Thymus (tissue), 11 donors: ENCODE measurements at regions not wholly inside any gene's neighbourhood (a gene's known extent, or its start where the extent isn't known, plus 50 kb on each side); places are given as distances from the start of the nearest gene placed in this dataset.

Experiments used
- DNase-seq, 9 donors: peaks; one replicate each; pipeline ENCODE4 v3.0.0-alpha.2; 2013; ENCODE audit warnings: low spot score in 9 of 9, low read depth in 6 of 9, missing footprints in 1 of 9
- H3K27ac ChIP-seq, 2 donors: one replicate each; pipeline ENCODE4 v1.5.1; 2013; ENCODE audit warnings: control low read depth in 1 of 2, low read depth in 1 of 2, low read length in 1 of 2, mild to moderate bottlenecking in 1 of 2, moderate library complexity in 1 of 2
- H3K27me3 ChIP-seq, 2 donors: one replicate each; pipeline ENCODE4 v1.5.1; 2013; ENCODE audit warnings: low read length in 1 of 2; ENCODE audit not compliant: control insufficient read depth in 2 of 2, insufficient read depth in 1 of 2
- H3K36me3 ChIP-seq, 2 donors: one replicate each; pipeline ENCODE4 v1.5.1; 2013; ENCODE audit warnings: low read length in 1 of 2, mild to moderate bottlenecking in 1 of 2, moderate library complexity in 1 of 2; ENCODE audit not compliant: control insufficient read depth in 2 of 2, insufficient read depth in 2 of 2
- H3K4me1 ChIP-seq, 2 donors: one replicate each; pipeline ENCODE4 v1.5.1; 2013; ENCODE audit warnings: low read length in 2 of 2; ENCODE audit not compliant: control insufficient read depth in 2 of 2, insufficient read depth in 2 of 2
- H3K4me3 ChIP-seq, 2 donors: one replicate each; pipeline ENCODE4 v1.5.1; 2013; ENCODE audit warnings: low read length in 2 of 2, control low read depth in 1 of 2, mild to moderate bottlenecking in 1 of 2
- H3K9me3 ChIP-seq, 2 donors: one replicate each; pipeline ENCODE4 v1.5.1; 2013; ENCODE audit warnings: low read length in 1 of 2, mild to moderate bottlenecking in 1 of 2; ENCODE audit not compliant: control insufficient read depth in 2 of 2, insufficient read depth in 1 of 2
- WGBS: extraction: QIAGEN DNeasy Blood & Tissue Kit; methylation state at CpG from one replicate; pipeline ENCODE4 v1.1.7; 2013; 5-methylcytosine and 5-hydroxymethylcytosine counted together
- donor health status: healthy.

GRCh38 chr12:34600592-34601462 is 578.5 kb downstream of the ALG10 start:
- WGBS: 73% methylated on average over 35 of the region's 35 CpGs
- no peak for DNase-seq
- H3K4me3 ChIP-seq: no peak overlapping the region
- no peaks in the 10 kb centered on the region for H3K27me3 ChIP-seq
- no peaks in the 10 kb centered on the region for H3K4me1 ChIP-seq
- H3K36me3 ChIP-seq: no peaks in the 10 kb centered on the region
- no peak overlapping the region for H3K27ac ChIP-seq
- H3K9me3 ChIP-seq: peaks cover 20 to 99% of the 10 kb centered on the region in 2 donors

- H3K4me3 ChIP-seq: no peak overlapping the region
- H3K27me3 ChIP-seq: no peaks in the 10 kb centered on the region
- no peak for DNase-seq
- WGBS: 68% methylated on average over 11 of the region's 11 CpGs
- no peaks in the 10 kb centered on the region for H3K4me1 ChIP-seq
- H3K27ac ChIP-seq: no peak overlapping the region
- H3K36me3 ChIP-seq: no peaks in the 10 kb centered on the region
- H3K9me3 ChIP-seq: peaks cover 13 to 99% of the 10 kb centered on the region in 2 donors
These were observed 579.4 kb downstream of the ALG10 start for GRCh38 chr12:34601689-34602088.

- H3K27ac ChIP-seq: no peak overlapping the region
- peaks cover 13 to 99% of the 10 kb centered on the region in 2 donors for H3K9me3 ChIP-seq
- H3K4me3 ChIP-seq: no peak overlapping the region
- H3K36me3 ChIP-seq: no peaks in the 10 kb centered on the region
- 79% methylated on average over 22 of the region's 22 CpGs for WGBS
- no peaks in the 10 kb centered on the region for H3K4me1 ChIP-seq
- DNase-seq: no peak
- no peaks in the 10 kb centered on the region for H3K27me3 ChIP-seq
These were observed 580.1 kb downstream of the ALG10 start for GRCh38 chr12:34602213-34602940.

GRCh38 chr12:34603382-34604035 is 581.2 kb downstream of the ALG10 start:
- H3K27ac ChIP-seq: no peak overlapping the region
- no peaks in the 10 kb centered on the region for H3K27me3 ChIP-seq
- no peak overlapping the region for H3K4me3 ChIP-seq
- H3K4me1 ChIP-seq: no peaks in the 10 kb centered on the region
- DNase-seq: no peak
- peaks cover 12 to 94% of the 10 kb centered on the region in 2 donors for H3K9me3 ChIP-seq
- WGBS: 74% methylated on average over 21 of the region's 21 CpGs
- H3K36me3 ChIP-seq: no peaks in the 10 kb centered on the region

- H3K4me1 ChIP-seq: no peaks in the 10 kb centered on the region
- peaks cover 8 to 86% of the 10 kb centered on the region in 2 donors for H3K9me3 ChIP-seq
- DNase-seq: no peak
- no peaks in the 10 kb centered on the region for H3K27me3 ChIP-seq
- no peak overlapping the region for H3K27ac ChIP-seq
- 57% methylated on average over 7 of the region's 7 CpGs for WGBS
- H3K4me3 ChIP-seq: no peak overlapping the region
- no peaks in the 10 kb centered on the region for H3K36me3 ChIP-seq
These were observed 581.9 kb downstream of the ALG10 start for GRCh38 chr12:34604227-34604626.

- H3K36me3 ChIP-seq: no peaks in the 10 kb centered on the region
- no peak overlapping the region for H3K27ac ChIP-seq
- DNase-seq: no peak
- H3K4me1 ChIP-seq: no peaks in the 10 kb centered on the region
- H3K9me3 ChIP-seq: peaks cover 8 to 80% of the 10 kb centered on the region in 2 donors
- WGBS: 76% methylated on average over 37 of the region's 37 CpGs
- H3K4me3 ChIP-seq: no peak overlapping the region
- H3K27me3 ChIP-seq: no peaks in the 10 kb centered on the region
These were observed 582.6 kb downstream of the ALG10 start for GRCh38 chr12:34604631-34605509.

- 78% methylated on average over 15 of the region's 15 CpGs for WGBS
- peaks cover 6 to 75% of the 10 kb centered on the region in 2 donors for H3K9me3 ChIP-seq
These were observed 583.2 kb downstream of the ALG10 start for GRCh38 chr12:34605510-34605887.

GRCh38 chr12:34605955-34606748 is 583.9 kb downstream of the ALG10 start:
- Histone ChIP-seq H3K27ac (no peak overlapping the region), H3K36me3 (no peaks in the 10 kb centered on the region), H3K4me3 (no peak overlapping the region), H3K4me1 (no peaks in the 10 kb centered on the region), H3K27me3 (no peaks in the 10 kb centered on the region), H3K9me3 (peaks cover 4 to 68% of the 10 kb centered on the region in 2 donors)
- DNase-seq: no peak
- 72% methylated on average over 27 of the region's 27 CpGs for WGBS

More at GRCh38 chr12:34605510-34605887, 583.2 kb downstream of the ALG10 start:
- no peaks in the 10 kb centered on the region for H3K27me3 ChIP-seq
- no peak overlapping the region for H3K4me3 ChIP-seq
- no peaks in the 10 kb centered on the region for H3K4me1 ChIP-seq
- no peaks in the 10 kb centered on the region for H3K36me3 ChIP-seq
- no peak for DNase-seq
- H3K27ac ChIP-seq: no peak overlapping the region
